Esophagus squamous epithelium (tissue), 5 donors: ENCODE measurements at regions not wholly inside any gene's neighbourhood (a gene's known extent, or its start where the extent isn't known, plus 50 kb on each side); places are given as distances from the start of the nearest gene placed in this dataset.

Experiments used
- DNase-seq: peaks from one replicate; lab custom pipeline; 2025; lab: John Stamatoyannopoulos, UW
- H3K27ac ChIP-seq, 4 donors: fragments of 200-600 bp; sonication (generic); one replicate each; pipeline ENCODE4 v1.5.1; 2016 to 2019; ENCODE audit warnings: mild to moderate bottlenecking in 1 of 4
- H3K27me3 ChIP-seq, 4 donors: fragments of 200-600 bp; sonication (generic); 1 replicate in 3 of 4; 2 replicates in 1 of 4; pipeline versions ENCODE4 v1.5.1 to v1.6.0; 2017 to 2021; ENCODE audit warnings: antibody characterized with exemption in 1 of 4
- H3K36me3 ChIP-seq, 3 donors: fragments of 200-600 bp; sonication (generic); one replicate each; pipeline ENCODE4 v1.5.1; 2016 to 2019
- H3K4me1 ChIP-seq, 3 donors: fragments of 200-600 bp; sonication (generic); one replicate each; pipeline ENCODE4 v1.5.1; 2017 to 2019
- H3K4me3 ChIP-seq, 4 donors: fragments of 200-600 bp; sonication (generic); 1 replicate in 3 of 4; 2 replicates in 1 of 4; pipeline ENCODE4 v1.5.1; 2016 to 2019; ENCODE audit warnings: mild to moderate bottlenecking in 2 of 4, moderate library complexity in 1 of 4
- H3K9me3 ChIP-seq, 3 donors: fragments of 200-600 bp; sonication (generic); one replicate each; pipeline ENCODE4 v1.5.1; 2016 to 2019
- POLR2A ChIP-seq, 4 donors: fragments of 450-650 bp; IDR thresholded peaks; one replicate each; pipeline ENCODE4 v1.6.1; 2017; ENCODE audit warnings: antibody characterized with exemption in 4 of 4, mild to moderate bottlenecking in 4 of 4, moderate library complexity in 3 of 4
- WGBS, 2 donors: methylation state at CpG; one replicate each; pipeline ENCODE4 v1.1.5; 2018; 5-methylcytosine and 5-hydroxymethylcytosine counted together
- intact Hi-C: fragments of 100-400 bp; cut with DNase I; formaldehyde crosslinking; loops from one replicate; pipeline ENCODE4 v1.15.0; 2022
- TF ChIP-seq, protein P1 (sequence below), 6 experiments: fragments of 450-650 bp in 4 of 6; fragments of 200-600 bp in 2 of 6; sonication (generic) in 2 of 6; IDR thresholded peaks; one replicate each; pipeline ENCODE4 v1.5.1; 2016 to 2019; ENCODE audit warnings: antibody characterized with exemption in 6 of 6, mild to moderate bottlenecking in 4 of 6, moderate library complexity in 4 of 6
- donor health status: DM: yes; HTN: yes; CAD: no.

- Histone ChIP-seq H3K9me3 (no peaks in the 10 kb centered on the region), H3K4me1 (no peaks in the 10 kb centered on the region), H3K36me3 (no peaks in the 10 kb centered on the region), H3K27me3 (peaks cover 0 to 8% (median 0%) of the 10 kb centered on the region in 4 donors), H3K27ac (no peak overlapping the region), H3K4me3 (no peak overlapping the region)
- intact Hi-C loops, result no loop called here
- TF ChIP-seq, protein P1, sequence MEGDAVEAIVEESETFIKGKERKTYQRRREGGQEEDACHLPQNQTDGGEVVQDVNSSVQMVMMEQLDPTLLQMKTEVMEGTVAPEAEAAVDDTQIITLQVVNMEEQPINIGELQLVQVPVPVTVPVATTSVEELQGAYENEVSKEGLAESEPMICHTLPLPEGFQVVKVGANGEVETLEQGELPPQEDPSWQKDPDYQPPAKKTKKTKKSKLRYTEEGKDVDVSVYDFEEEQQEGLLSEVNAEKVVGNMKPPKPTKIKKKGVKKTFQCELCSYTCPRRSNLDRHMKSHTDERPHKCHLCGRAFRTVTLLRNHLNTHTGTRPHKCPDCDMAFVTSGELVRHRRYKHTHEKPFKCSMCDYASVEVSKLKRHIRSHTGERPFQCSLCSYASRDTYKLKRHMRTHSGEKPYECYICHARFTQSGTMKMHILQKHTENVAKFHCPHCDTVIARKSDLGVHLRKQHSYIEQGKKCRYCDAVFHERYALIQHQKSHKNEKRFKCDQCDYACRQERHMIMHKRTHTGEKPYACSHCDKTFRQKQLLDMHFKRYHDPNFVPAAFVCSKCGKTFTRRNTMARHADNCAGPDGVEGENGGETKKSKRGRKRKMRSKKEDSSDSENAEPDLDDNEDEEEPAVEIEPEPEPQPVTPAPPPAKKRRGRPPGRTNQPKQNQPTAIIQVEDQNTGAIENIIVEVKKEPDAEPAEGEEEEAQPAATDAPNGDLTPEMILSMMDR (IDR thresholded peaks at IDR 0.05), result no peak
- no peak for TF ChIP-seq POLR2A (IDR thresholded peaks at IDR 0.05)
- 74 to 75% methylated on average over 9 to 14 of the region's 14 CpGs for WGBS, 2 donors
- no peak for DNase-seq
These were observed 133.4 kb upstream of the CDH4 start for GRCh38 chr20:61118429-61119224.

DNA sequence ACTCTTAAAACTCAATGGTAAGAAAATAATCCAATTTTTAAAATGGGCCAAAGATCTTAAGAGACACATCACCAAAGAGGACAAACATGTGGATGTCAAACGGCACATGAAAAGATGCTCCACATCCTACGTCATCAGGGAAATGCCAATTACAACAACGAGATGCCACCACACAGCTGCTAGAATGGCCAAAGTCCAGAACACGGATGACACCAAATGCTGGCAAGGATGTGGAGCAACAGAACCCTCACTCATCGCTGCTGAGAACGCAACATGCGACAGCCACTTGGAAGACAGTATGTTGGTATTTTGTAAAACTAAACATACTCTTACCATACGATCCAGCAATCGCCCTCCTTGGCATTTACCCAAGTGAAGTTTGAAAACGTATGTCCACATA lies 132.8 kb upstream of the CDH4 start:
- intact Hi-C loops, result no loop called here
- Histone ChIP-seq H3K4me1 (no peaks in the 10 kb centered on the region), H3K27me3 (peaks cover 0 to 3% (median 0%) of the 10 kb centered on the region in 4 donors), H3K27ac (no peak overlapping the region), H3K36me3 (no peaks in the 10 kb centered on the region), H3K4me3 (no peak overlapping the region), H3K9me3 (no peaks in the 10 kb centered on the region)
- 62 to 73% methylated on average over 10 of the region's 10 CpGs for WGBS, 2 donors
- no peak for DNase-seq
- TF ChIP-seq, protein P1 (IDR thresholded peaks at IDR 0.05), result no peak
- no peak for TF ChIP-seq POLR2A (IDR thresholded peaks at IDR 0.05)

DNA sequence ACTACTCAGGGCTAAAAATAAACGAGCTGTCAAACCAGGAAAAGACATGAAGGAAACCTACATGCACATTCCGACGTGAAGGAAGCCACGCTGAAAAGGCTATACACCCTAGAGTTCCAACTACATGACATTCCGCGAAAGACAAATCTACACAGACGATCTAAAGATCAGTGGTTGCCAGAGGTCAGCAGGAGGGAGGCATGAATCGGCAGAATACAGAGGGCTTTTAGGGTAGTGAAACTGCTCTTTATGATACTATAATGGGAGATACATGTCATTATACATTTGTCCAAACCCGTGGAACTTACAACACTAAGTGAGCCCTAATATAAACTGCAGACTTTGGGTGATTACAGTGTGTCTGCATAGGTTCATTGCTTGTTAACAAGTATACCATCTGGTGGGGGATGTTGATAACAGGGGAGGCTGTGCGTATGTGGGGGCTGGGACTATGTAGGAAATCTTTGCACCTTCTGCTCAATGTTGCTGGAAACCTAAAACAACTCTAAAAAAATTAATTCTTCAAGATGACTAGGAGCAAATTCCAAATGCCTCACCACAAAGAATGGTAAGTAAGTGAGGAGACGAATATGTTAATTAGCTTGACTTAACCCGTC lies 132.2 kb upstream of the CDH4 start:
- Histone ChIP-seq H3K36me3 (no peaks in the 10 kb centered on the region), H3K4me1 (no peaks in the 10 kb centered on the region), H3K4me3 (no peak overlapping the region), H3K27ac (no peak overlapping the region), H3K9me3 (no peaks in the 10 kb centered on the region), H3K27me3 (no peaks in the 10 kb centered on the region)
- TF ChIP-seq, protein P1 (IDR thresholded peaks at IDR 0.05), result no peak
- WGBS, 2 donors, result 55 to 56% methylated on average over 12 of the region's 12 CpGs
- DNase-seq, result no peak
- intact Hi-C loops, result no loop called here

DNA sequence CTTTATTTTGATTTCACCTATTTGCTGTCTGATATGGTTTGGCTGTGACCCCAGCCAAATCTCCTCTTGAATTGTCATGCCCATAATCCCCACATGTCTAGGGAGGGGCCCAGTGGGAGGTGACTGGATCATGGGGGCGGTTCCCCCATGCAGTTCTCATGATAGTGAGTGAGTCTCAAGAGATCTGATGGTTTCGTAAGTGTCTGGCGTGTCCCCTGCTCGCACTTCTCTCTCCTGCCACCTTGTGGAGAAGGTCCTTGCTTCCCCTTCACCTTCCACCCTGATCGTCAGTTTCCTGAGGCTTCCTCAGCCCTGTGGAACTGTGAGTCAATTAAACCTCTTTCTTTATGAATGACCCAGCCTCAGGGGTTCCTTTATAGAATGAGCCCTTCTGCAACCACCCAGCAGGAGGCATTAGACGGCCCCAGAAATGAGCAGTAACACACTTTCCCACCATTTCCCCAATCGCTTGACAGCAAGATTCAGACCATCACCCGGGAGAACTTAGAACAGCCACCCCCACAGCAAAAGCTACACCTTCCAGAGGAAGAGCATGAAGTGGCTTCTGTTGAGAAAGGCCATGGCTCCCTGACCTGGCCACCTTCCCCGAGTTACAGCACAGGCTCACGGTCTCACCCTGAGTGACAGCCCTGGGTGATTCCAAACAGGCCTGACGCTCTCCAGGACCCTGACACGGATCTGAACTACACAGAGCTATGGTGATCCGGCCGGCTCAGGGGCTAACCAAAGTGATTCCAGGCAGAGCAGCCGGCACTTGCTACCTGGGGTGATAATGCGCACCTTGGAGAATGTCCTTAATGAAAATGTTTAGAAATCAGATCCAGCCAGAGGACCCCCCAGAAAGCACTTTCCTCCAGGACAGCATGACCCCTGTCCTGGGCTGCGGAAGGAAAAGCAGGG lies 131.2 kb upstream of the CDH4 start:
- no peaks in the 10 kb centered on the region for H3K27me3 ChIP-seq
- no peak overlapping the region for H3K4me3 ChIP-seq
- H3K4me1 ChIP-seq, result no peaks in the 10 kb centered on the region
- no peak for DNase-seq
- no peaks in the 10 kb centered on the region for H3K36me3 ChIP-seq
- no peak overlapping the region for H3K27ac ChIP-seq
- intact Hi-C loops, result no loop called here
- no peak for TF ChIP-seq POLR2A (IDR thresholded peaks at IDR 0.05)
- TF ChIP-seq, protein P1 (IDR thresholded peaks at IDR 0.05), result peak in 5 of 6 experiments; percentile 27 to 59 (median 35)
- no peaks in the 10 kb centered on the region for H3K9me3 ChIP-seq
- WGBS, 2 donors, result 51 to 53% methylated on average over 11 to 14 of the region's 17 CpGs
